ENCODE measurements at regions not wholly inside any gene's neighbourhood (a gene's known extent, or its start where the extent isn't known, plus 50 kb on each side); places are given as distances from the start of the nearest gene placed in this dataset.

- TF ChIP-seq CTCF (IDR thresholded peaks at IDR 0.05; ENCODE audit: borderline replicate concordance, insufficient read depth, low read depth, low read length): no peak
- no peak overlapping the region for H3K4me3 ChIP-seq (ENCODE audit: low read depth, low read length)
Measured at GRCh38 chr1:58333511-58333910, 213.0 kb downstream of the OMA1 start.

- TF ChIP-seq CTCF (IDR thresholded peaks at IDR 0.05; ENCODE audit: borderline replicate concordance, insufficient read depth, low read depth, low read length): no peak
- H3K4me3 ChIP-seq (ENCODE audit: low read depth, low read length): no peak overlapping the region
Measured at GRCh38 chr1:58331156-58331555, 215.4 kb downstream of the OMA1 start.

GRCh38 chr1:58325866-58326265 is 220.7 kb downstream of the OMA1 start:
- no peak overlapping the region for H3K4me3 ChIP-seq (ENCODE audit: low read depth, low read length)
- TF ChIP-seq CTCF (IDR thresholded peaks at IDR 0.05; ENCODE audit: borderline replicate concordance, insufficient read depth, low read depth, low read length): no peak

GRCh38 chr1:58324558-58324957 is 222.0 kb downstream of the OMA1 start:
- TF ChIP-seq CTCF (IDR thresholded peaks at IDR 0.05; ENCODE audit: borderline replicate concordance, insufficient read depth, low read depth, low read length): no peak
- H3K4me3 ChIP-seq (ENCODE audit: low read depth, low read length): no peak overlapping the region

- no peak for TF ChIP-seq CTCF (IDR thresholded peaks at IDR 0.05; ENCODE audit: borderline replicate concordance, insufficient read depth, low read depth, low read length)
- no peak overlapping the region for H3K4me3 ChIP-seq (ENCODE audit: low read depth, low read length)
Measured at GRCh38 chr1:58318157-58319005, 228.1 kb downstream of the OMA1 start.

- no peak for TF ChIP-seq CTCF (IDR thresholded peaks at IDR 0.05; ENCODE audit: borderline replicate concordance, insufficient read depth, low read depth, low read length)
- H3K4me3 ChIP-seq (ENCODE audit: low read depth, low read length): no peak overlapping the region
Measured at GRCh38 chr1:58317694-58318093, 228.8 kb downstream of the OMA1 start.

GRCh38 chr1:58317086-58317485 is 229.4 kb downstream of the OMA1 start:
- H3K4me3 ChIP-seq (ENCODE audit: low read depth, low read length): no peak overlapping the region
- TF ChIP-seq CTCF (IDR thresholded peaks at IDR 0.05; ENCODE audit: borderline replicate concordance, insufficient read depth, low read depth, low read length): no peak
